Adrenal gland (tissue), 9 donors: ENCODE measurements at regions not wholly inside any gene's neighbourhood (a gene's known extent, or its start where the extent isn't known, plus 50 kb on each side); places are given as distances from the start of the nearest gene placed in this dataset.

Experiments used
- DNase-seq, 7 donors: peaks; one replicate each; pipeline ENCODE4 v3.0.0-alpha.2; 2019 to 2020
- H3K27ac ChIP-seq, 5 donors: fragments of 200-600 bp; sonication (generic) in 4 of 5; 1 replicate in 3 of 5; 2 replicates in 2 of 5; pipeline versions ENCODE4 v1.5.1 to v1.8.0; 2016 to 2020; ENCODE audit warnings: mild to moderate bottlenecking in 1 of 5
- H3K27me3 ChIP-seq: fragments of 200-600 bp; 2 replicates; pipeline ENCODE4 v1.8.0; 2021
- H3K36me3 ChIP-seq, 2 donors: fragments of 200-600 bp; replicated peaks in 1 of 2; 1 replicate in 1 of 2; 2 replicates in 1 of 2; pipeline versions ENCODE4 v1.5.1 to v1.8.0; 2018 to 2022
- H3K4me1 ChIP-seq, 2 donors: fragments of 200-600 bp; replicated peaks in 1 of 2; 1 replicate in 1 of 2; 2 replicates in 1 of 2; pipeline versions ENCODE4 v1.5.1 to v1.8.0; 2018 to 2021
- H3K4me3 ChIP-seq, 4 donors: fragments of 200-600 bp; sonication (generic) in 3 of 4; one replicate each; pipeline ENCODE4 v1.5.1; 2016 to 2018
- H3K9me3 ChIP-seq, 3 donors: fragments of 200-600 bp; sonication (generic) in 1 of 3; replicated peaks in 1 of 3; 1 replicate in 2 of 3; 2 replicates in 1 of 3; pipeline versions ENCODE4 v1.5.1 to v1.8.0; 2016 to 2021
- POLR2A ChIP-seq, 2 donors: fragments of 450-650 bp; IDR thresholded peaks; one replicate each; pipeline ENCODE4 v1.6.1; 2017; ENCODE audit warnings: antibody characterized with exemption in 2 of 2, mild to moderate bottlenecking in 2 of 2, moderate library complexity in 1 of 2
- WGBS, 4 donors: extraction: QIAGEN DNeasy Blood & Tissue Kit in 2 of 4; methylation state at CpG; one replicate each; pipeline versions ENCODE4 v1.1.5 to v1.1.7; 2013 to 2017; 5-methylcytosine and 5-hydroxymethylcytosine counted together
- intact Hi-C, 2 donors: fragments of 100-400 bp; cut with DNase I; formaldehyde crosslinking; loops; one replicate each; pipeline versions ENCODE4 v1.14.1 to v1.15.0; 2022 to 2023
- TF ChIP-seq, protein P1 (sequence below), 6 experiments: fragments of 450-650 bp in 4 of 6; fragments of 200-600 bp in 2 of 6; sonication (generic) in 1 of 6; IDR thresholded peaks; 1 replicate in 5 of 6; 2 replicates in 1 of 6; pipeline versions ENCODE4 v1.5.1 to v1.8.0; 2016 to 2021; ENCODE audit warnings: antibody characterized with exemption in 6 of 6, mild to moderate bottlenecking in 2 of 6, moderate library complexity in 1 of 6
- donor health status: healthy with polysubstance abuse.
- donor health status: Bipolar disorder and iron deficiency.
- donor health status: DM: yes; HTN: yes; CAD: no.
- donor health status: DM: no; HTN: no; CAD: no.
- donor health status: DM: no; HTN: no; CAD: no.

DNA sequence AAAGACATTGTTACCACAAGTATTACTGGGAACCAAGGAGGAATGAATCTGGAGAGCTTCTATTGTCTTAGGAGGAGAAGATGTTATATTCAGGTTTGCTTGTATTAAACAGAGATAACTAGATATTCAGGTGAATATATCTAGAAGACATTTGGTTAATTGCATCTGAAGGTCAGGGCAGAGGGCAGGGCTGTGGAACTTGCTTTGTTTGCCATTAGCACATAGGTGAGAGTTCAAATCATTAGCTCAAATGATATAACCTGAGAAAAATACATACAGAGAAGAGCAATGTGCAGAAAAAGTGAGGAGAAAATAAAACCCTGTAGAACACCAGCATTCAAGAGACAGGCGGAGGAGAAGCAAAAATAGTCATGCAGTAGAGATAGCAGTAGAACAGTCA is 116.8 kb downstream of the DNAJB9 start:
- no peak overlapping the region for H3K27ac ChIP-seq
- H3K36me3 ChIP-seq, result no peaks in the 10 kb centered on the region
- no peak for TF ChIP-seq POLR2A (IDR thresholded peaks at IDR 0.05)
- TF ChIP-seq, protein P1, sequence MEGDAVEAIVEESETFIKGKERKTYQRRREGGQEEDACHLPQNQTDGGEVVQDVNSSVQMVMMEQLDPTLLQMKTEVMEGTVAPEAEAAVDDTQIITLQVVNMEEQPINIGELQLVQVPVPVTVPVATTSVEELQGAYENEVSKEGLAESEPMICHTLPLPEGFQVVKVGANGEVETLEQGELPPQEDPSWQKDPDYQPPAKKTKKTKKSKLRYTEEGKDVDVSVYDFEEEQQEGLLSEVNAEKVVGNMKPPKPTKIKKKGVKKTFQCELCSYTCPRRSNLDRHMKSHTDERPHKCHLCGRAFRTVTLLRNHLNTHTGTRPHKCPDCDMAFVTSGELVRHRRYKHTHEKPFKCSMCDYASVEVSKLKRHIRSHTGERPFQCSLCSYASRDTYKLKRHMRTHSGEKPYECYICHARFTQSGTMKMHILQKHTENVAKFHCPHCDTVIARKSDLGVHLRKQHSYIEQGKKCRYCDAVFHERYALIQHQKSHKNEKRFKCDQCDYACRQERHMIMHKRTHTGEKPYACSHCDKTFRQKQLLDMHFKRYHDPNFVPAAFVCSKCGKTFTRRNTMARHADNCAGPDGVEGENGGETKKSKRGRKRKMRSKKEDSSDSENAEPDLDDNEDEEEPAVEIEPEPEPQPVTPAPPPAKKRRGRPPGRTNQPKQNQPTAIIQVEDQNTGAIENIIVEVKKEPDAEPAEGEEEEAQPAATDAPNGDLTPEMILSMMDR (IDR thresholded peaks at IDR 0.05), result no peak
- WGBS, 4 donors, result 81 to 91% (median 85%) methylated on average over 1 of the region's 1 CpG
- intact Hi-C loops, result no loop called here
- no peaks in the 10 kb centered on the region for H3K27me3 ChIP-seq
- H3K4me3 ChIP-seq, result no peak overlapping the region
- DNase-seq, result no peak
- H3K4me1 ChIP-seq, result no peaks in the 10 kb centered on the region
- no peaks in the 10 kb centered on the region for H3K9me3 ChIP-seq

DNA sequence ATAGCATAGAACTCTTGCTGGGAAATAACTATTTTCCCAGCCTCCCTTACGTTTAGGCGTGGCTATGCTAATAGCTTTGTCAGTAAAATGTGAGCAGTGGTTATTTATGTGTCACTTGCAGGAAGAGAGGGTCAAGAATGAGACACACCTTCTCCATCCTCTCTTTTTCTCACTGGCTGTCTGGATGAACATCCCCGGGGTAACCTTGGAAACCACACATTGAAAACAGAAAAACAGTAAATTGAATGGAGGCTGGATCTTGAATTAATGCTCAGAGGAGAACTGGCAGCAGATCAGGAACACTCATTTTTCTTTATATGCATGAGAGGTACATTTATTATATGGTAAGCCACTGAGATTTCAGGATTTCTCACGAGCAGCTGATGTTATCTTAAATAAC is 127.6 kb downstream of the DNAJB9 start:
- Histone ChIP-seq H3K27me3 (no peaks in the 10 kb centered on the region), H3K4me3 (no peak overlapping the region), H3K27ac (no peak overlapping the region), H3K9me3 (no peaks in the 10 kb centered on the region), H3K36me3 (no peaks in the 10 kb centered on the region), H3K4me1 (no peaks in the 10 kb centered on the region)
- DNase-seq, result no peak
- 29 to 46% (median 38%) methylated on average over 4 of the region's 4 CpGs for WGBS, 4 donors
- TF ChIP-seq, protein P1 (IDR thresholded peaks at IDR 0.05), result no peak
- no peak for TF ChIP-seq POLR2A (IDR thresholded peaks at IDR 0.05)
- intact Hi-C loops, result no loop called here

- Histone ChIP-seq H3K27ac (no peak overlapping the region), H3K36me3 (no peaks in the 10 kb centered on the region), H3K4me3 (no peak overlapping the region), H3K9me3 (no peaks in the 10 kb centered on the region), H3K4me1 (no peaks in the 10 kb centered on the region), H3K27me3 (no peaks in the 10 kb centered on the region)
- intact Hi-C loops, result no loop called here
- TF ChIP-seq, protein P1 (IDR thresholded peaks at IDR 0.05), result no peak
- no peak for TF ChIP-seq POLR2A (IDR thresholded peaks at IDR 0.05)
- no peak for DNase-seq
Measured at GRCh38 chr7:108711611-108712010, 141.9 kb downstream of the DNAJB9 start.

DNA sequence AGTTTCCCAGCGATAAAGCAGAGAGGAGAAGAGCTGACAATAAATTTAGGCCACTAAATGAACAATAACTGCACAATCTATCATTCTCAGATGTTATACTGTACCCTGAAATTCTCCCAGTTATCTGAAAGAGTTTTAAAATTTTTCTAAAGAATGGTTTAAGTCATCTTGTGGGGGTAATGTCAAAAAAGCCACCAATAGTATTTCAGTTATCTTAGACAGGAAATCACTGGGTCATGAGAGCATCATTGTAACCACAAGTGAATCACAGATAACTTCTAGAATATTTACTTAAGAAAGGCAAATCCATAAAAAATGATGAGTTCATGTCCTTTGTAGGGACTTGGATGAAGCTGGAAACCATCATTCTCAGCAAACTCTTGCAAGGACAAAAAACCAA is 147.1 kb downstream of the DNAJB9 start:
- Histone ChIP-seq H3K27me3 (no peaks in the 10 kb centered on the region), H3K36me3 (no peaks in the 10 kb centered on the region), H3K9me3 (no peaks in the 10 kb centered on the region), H3K27ac (no peak overlapping the region), H3K4me1 (no peaks in the 10 kb centered on the region), H3K4me3 (no peak overlapping the region)
- WGBS, 4 donors, result 45 to 86% (median 72%) methylated on average over 1 of the region's 1 CpG
- no peak for DNase-seq
- TF ChIP-seq, protein P1 (IDR thresholded peaks at IDR 0.05), result no peak
- no peak for TF ChIP-seq POLR2A (IDR thresholded peaks at IDR 0.05)
- intact Hi-C loops, result no loop called here
